ENCODE measurements at regions not wholly inside any gene's neighbourhood (a gene's known extent, or its start where the extent isn't known, plus 50 kb on each side); places are given as distances from the start of the nearest gene placed in this dataset.

DNA sequence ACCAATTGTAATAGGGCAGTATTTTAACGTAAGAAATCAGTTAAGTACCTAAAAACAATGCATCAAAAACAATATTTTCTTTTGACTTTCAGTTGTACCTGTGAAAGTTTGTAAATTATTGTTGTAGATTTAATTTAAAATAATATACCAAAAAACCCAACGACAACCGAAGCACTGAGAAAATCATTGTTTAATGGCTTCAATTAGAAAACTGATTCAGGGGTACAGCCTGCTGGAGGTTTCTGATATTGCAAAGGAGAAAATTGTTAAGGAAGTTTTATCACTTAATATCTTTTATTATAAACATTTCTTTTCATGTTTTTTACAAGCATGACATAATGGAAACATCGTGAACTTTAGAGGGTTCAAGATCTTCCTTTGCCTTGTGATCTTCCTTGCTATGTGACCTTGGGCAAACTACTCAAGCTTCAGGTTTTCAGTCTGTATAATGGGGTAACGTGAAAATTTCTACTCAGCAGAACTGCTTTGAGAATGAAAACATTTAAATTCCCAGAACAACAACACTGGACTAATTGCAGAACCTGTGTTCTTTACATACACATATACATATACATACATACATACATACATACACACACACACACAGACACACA, 76.3 kb upstream of the GLS start:
- no peak overlapping the region for H3K4me3 Mint-ChIP-seq
- H3K9me3 ChIP-seq (ENCODE audit: control extremely low read depth in 1 of 3, control insufficient read depth in 2 of 3, insufficient read depth in 1 of 3, low read length in 2 of 3) = no peaks in the 10 kb centered on the region
- TF ChIP-seq, protein P1, sequence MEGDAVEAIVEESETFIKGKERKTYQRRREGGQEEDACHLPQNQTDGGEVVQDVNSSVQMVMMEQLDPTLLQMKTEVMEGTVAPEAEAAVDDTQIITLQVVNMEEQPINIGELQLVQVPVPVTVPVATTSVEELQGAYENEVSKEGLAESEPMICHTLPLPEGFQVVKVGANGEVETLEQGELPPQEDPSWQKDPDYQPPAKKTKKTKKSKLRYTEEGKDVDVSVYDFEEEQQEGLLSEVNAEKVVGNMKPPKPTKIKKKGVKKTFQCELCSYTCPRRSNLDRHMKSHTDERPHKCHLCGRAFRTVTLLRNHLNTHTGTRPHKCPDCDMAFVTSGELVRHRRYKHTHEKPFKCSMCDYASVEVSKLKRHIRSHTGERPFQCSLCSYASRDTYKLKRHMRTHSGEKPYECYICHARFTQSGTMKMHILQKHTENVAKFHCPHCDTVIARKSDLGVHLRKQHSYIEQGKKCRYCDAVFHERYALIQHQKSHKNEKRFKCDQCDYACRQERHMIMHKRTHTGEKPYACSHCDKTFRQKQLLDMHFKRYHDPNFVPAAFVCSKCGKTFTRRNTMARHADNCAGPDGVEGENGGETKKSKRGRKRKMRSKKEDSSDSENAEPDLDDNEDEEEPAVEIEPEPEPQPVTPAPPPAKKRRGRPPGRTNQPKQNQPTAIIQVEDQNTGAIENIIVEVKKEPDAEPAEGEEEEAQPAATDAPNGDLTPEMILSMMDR (IDR thresholded peaks at IDR 0.05) = peak; percentile 53
- TF ChIP-seq EZH2 (IDR thresholded peaks at IDR 0.05; ENCODE audit: borderline replicate concordance, insufficient read depth, low read depth, low read length, poor library complexity, severe bottlenecking) = no peak
- no peaks in the 10 kb centered on the region for H3K79me2 ChIP-seq (ENCODE audit: control insufficient read depth, insufficient read depth, low read length)
- ATAC-seq (ENCODE audit: low read depth) (no peak), DNase-seq (peak; percentile 5)
- H3K9me3 Mint-ChIP-seq (ENCODE audit: insufficient read depth) = no peaks in the 10 kb centered on the region
- no peak overlapping the region for H3K4me3 ChIP-seq (ENCODE audit: control extremely low read depth in 1 of 5, extremely low read depth in 1 of 5, insufficient read depth in 1 of 5, low read depth in 2 of 5, low read length in 4 of 5)
- intact Hi-C loops (cut with micrococcal nuclease) = no loop called here
- H3K27me3 ChIP-seq (replicated peaks in 1 of 4; ENCODE audit: control extremely low read depth in 1 of 4, control insufficient read depth in 3 of 4, insufficient read depth in 4 of 4, low read length in 3 of 4) = no peaks in the 10 kb centered on the region
- no peak overlapping the region for H3K27ac Mint-ChIP-seq
- H4K20me1 ChIP-seq (ENCODE audit: control insufficient read depth, insufficient read depth, low read length, poor library complexity, severe bottlenecking) = no peaks in the 10 kb centered on the region
- CTCF ChIA-PET = interaction anchor here (0.6 to 2.1 kb wide), 3 partner anchors 421 to 1131 kb away, joined by 3 to 5 read pairs (median 4); no protein-coding TSS in a partner anchor
- H3K4me2 ChIP-seq (replicated peaks; ENCODE audit: low read depth, low read length, poor library complexity, severe bottlenecking) = no peak overlapping the region
- no CpG with 5 or more reads among the region's 5 CpGs for WGBS (ENCODE audit: insufficient coverage)
- peaks cover 9% of the 10 kb centered on the region for H3K4me1 Mint-ChIP-seq
- POLR2A ChIA-PET = no interaction called here
- H3K4me1 ChIP-seq (ENCODE audit: control insufficient read depth in 2 of 2, insufficient read depth in 2 of 2, low read length in 2 of 2) = no peaks in the 10 kb centered on the region
- H3K9ac ChIP-seq (ENCODE audit: low read length) = no peak overlapping the region
- no peak overlapping the region for H3K27ac ChIP-seq (ENCODE audit: low read length in 2 of 2)
- no peaks in the 10 kb centered on the region for H3K27me3 Mint-ChIP-seq
- no peaks in the 10 kb centered on the region for H3K36me3 ChIP-seq (replicated peaks in 1 of 2; ENCODE audit: control extremely low read depth in 1 of 2, control insufficient read depth in 1 of 2, extremely low read depth in 1 of 2, insufficient read depth in 2 of 2, low read length in 1 of 2)
- H2AFZ ChIP-seq (ENCODE audit: insufficient read depth, low read depth, low read length, poor library complexity, severe bottlenecking) = no peak overlapping the region

DNA sequence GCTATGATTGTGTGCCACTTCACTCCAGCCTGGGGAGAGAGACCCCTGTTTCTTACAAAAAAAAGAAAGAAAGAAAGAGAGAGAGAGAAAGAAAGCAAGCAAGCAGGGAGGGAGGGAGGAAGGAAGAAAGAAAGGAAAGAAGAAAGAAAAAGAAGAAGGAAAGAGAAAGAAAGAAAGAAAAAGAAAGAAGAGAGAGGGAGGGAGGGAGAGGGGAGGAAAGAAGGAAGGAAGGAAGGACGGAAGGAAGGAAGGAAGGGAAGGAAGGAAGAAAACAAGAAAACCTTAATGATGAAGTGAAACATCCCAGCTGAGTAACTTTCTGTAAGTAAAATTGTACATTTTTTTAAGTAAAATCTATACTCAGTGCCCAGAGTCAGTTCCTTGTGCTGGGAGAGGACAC, 75.5 kb upstream of the GLS start:
- Histone ChIP-seq H2AFZ (ENCODE audit: insufficient read depth, low read depth, low read length, poor library complexity, severe bottlenecking) (no peak overlapping the region), H3K36me3 (replicated peaks in 1 of 2; ENCODE audit: control extremely low read depth in 1 of 2, control insufficient read depth in 1 of 2, extremely low read depth in 1 of 2, insufficient read depth in 2 of 2, low read length in 1 of 2) (no peaks in the 10 kb centered on the region), H3K27me3 (replicated peaks in 1 of 4; ENCODE audit: control extremely low read depth in 1 of 4, control insufficient read depth in 3 of 4, insufficient read depth in 4 of 4, low read length in 3 of 4) (no peaks in the 10 kb centered on the region), H3K4me1 (ENCODE audit: control insufficient read depth in 2 of 2, insufficient read depth in 2 of 2, low read length in 2 of 2) (no peaks in the 10 kb centered on the region), H3K27ac (ENCODE audit: low read length in 2 of 2) (no peak overlapping the region), H4K20me1 (ENCODE audit: control insufficient read depth, insufficient read depth, low read length, poor library complexity, severe bottlenecking) (no peaks in the 10 kb centered on the region), H3K9me3 (ENCODE audit: control extremely low read depth in 1 of 3, control insufficient read depth in 2 of 3, insufficient read depth in 1 of 3, low read length in 2 of 3) (no peaks in the 10 kb centered on the region), H3K4me3 (ENCODE audit: control extremely low read depth in 1 of 5, extremely low read depth in 1 of 5, insufficient read depth in 1 of 5, low read depth in 2 of 5, low read length in 4 of 5) (no peak overlapping the region), H3K9ac (ENCODE audit: low read length) (no peak overlapping the region), H3K79me2 (ENCODE audit: control insufficient read depth, insufficient read depth, low read length) (no peaks in the 10 kb centered on the region), H3K4me2 (replicated peaks; ENCODE audit: low read depth, low read length, poor library complexity, severe bottlenecking) (no peak overlapping the region)
- Mint-ChIP-seq H3K27ac (no peak overlapping the region), H3K9me3 (ENCODE audit: insufficient read depth) (no peaks in the 10 kb centered on the region), H3K4me3 (no peak overlapping the region), H3K4me1 (peaks cover 9% of the 10 kb centered on the region), H3K27me3 (no peaks in the 10 kb centered on the region)
- DNase-seq (no peak), ATAC-seq (ENCODE audit: low read depth) (no peak)
- ChIA-PET POLR2A (no interaction called here), CTCF (interaction anchor here (0.6 to 2.1 kb wide), 4 partner anchors 100 to 467 kb away, joined by 3 to 6 read pairs (median 4); no protein-coding TSS in a partner anchor)
- intact Hi-C loops (cut with micrococcal nuclease) = no loop called here
- TF ChIP-seq, protein P1 (IDR thresholded peaks at IDR 0.05) = no peak
- no peak for TF ChIP-seq EZH2 (IDR thresholded peaks at IDR 0.05; ENCODE audit: borderline replicate concordance, insufficient read depth, low read depth, low read length, poor library complexity, severe bottlenecking)
- 60% methylated on average over 1 of the region's 1 CpG for WGBS (ENCODE audit: insufficient coverage)

Data from B cell (primary cell).